Mesodermal cell (in vitro differentiated cells): ENCODE measurements at regions not wholly inside any gene's neighbourhood (a gene's known extent, or its start where the extent isn't known, plus 50 kb on each side); places are given as distances from the start of the nearest gene placed in this dataset.

Source experiments
- H3K27ac ChIP-seq: 2 replicates; pipeline ENCODE4 v1.7.0; 2013; ENCODE audit warnings: mild to moderate bottlenecking, low read depth, low read length, moderate library complexity; ENCODE audit not compliant: severe bottlenecking
- H3K36me3 ChIP-seq: 2 replicates; pipeline ENCODE4 v1.7.1; 2013; ENCODE audit warnings: mild to moderate bottlenecking, low read length, moderate library complexity; ENCODE audit not compliant: control insufficient read depth, insufficient read depth
- H3K4me1 ChIP-seq: one replicate; pipeline ENCODE4 v1.7.1; 2013; ENCODE audit warnings: mild to moderate bottlenecking, low read length; ENCODE audit not compliant: insufficient read depth, control insufficient read depth, poor library complexity, severe bottlenecking
- H3K4me3 ChIP-seq: 2 replicates; pipeline ENCODE4 v1.7.0; 2013; ENCODE audit warnings: low read length, control low read depth, mild to moderate bottlenecking; ENCODE audit not compliant: insufficient read depth, poor library complexity, severe bottlenecking; ENCODE audit errors: extremely low read depth
- H3K9me3 ChIP-seq: 2 replicates; pipeline ENCODE4 v1.7.1; 2013; ENCODE audit warnings: mild to moderate bottlenecking, low read length, moderate library complexity; ENCODE audit not compliant: control insufficient read depth
- WGBS, 2 experiments: methylation state at CpG; one replicate each; pipeline ENCODE4 v1.1.5; 2013; ENCODE audit warnings: missing lambda C conversion rate in 2 of 2; ENCODE audit not compliant: insufficient coverage in 2 of 2; 5-methylcytosine and 5-hydroxymethylcytosine counted together

GRCh38 chr3:126292318-126293070, 64.7 kb downstream of the KLF15 start:
- no peaks in the 10 kb centered on the region for H3K4me1 ChIP-seq
- WGBS, 2 experiments, result 65 to 75% methylated on average over 8 of the region's 11 CpGs
- H3K9me3 ChIP-seq, result no peaks in the 10 kb centered on the region
- no peak overlapping the region for H3K4me3 ChIP-seq
- no peaks in the 10 kb centered on the region for H3K36me3 ChIP-seq
- no peak overlapping the region for H3K27ac ChIP-seq

GRCh38 chr3:126291537-126291936, 65.7 kb downstream of the KLF15 start:
- Histone ChIP-seq H3K9me3 (no peaks in the 10 kb centered on the region), H3K4me3 (no peak overlapping the region), H3K36me3 (no peaks in the 10 kb centered on the region), H3K4me1 (no peaks in the 10 kb centered on the region), H3K27ac (no peak overlapping the region)
- WGBS, 2 experiments, result 82 to 87% methylated on average over 7 of the region's 8 CpGs

GRCh38 chr3:126291061-126291460, 66.1 kb downstream of the KLF15 start:
- 90 to 91% methylated on average over 6 of the region's 6 CpGs for WGBS, 2 experiments
- Histone ChIP-seq H3K4me3 (no peak overlapping the region), H3K4me1 (no peaks in the 10 kb centered on the region), H3K36me3 (no peaks in the 10 kb centered on the region), H3K9me3 (no peaks in the 10 kb centered on the region), H3K27ac (no peak overlapping the region)

- Histone ChIP-seq H3K4me1 (no peaks in the 10 kb centered on the region), H3K4me3 (no peak overlapping the region), H3K36me3 (no peaks in the 10 kb centered on the region), H3K27ac (no peak overlapping the region), H3K9me3 (no peaks in the 10 kb centered on the region)
- WGBS, 2 experiments, result 75 to 100% methylated on average over 1 of the region's 1 CpG
Measured at GRCh38 chr3:126290325-126290724, 66.9 kb downstream of the KLF15 start.

- Histone ChIP-seq H3K27ac (no peak overlapping the region), H3K4me1 (peaks cover 5% of the 10 kb centered on the region), H3K4me3 (no peak overlapping the region), H3K9me3 (no peaks in the 10 kb centered on the region), H3K36me3 (no peaks in the 10 kb centered on the region)
- no CpG with 5 or more reads among the region's 1 CpG for WGBS, 2 experiments
Measured at GRCh38 chr3:126289096-126289495, 68.1 kb downstream of the KLF15 start.

- Histone ChIP-seq H3K4me3 (peak overlapping the region; percentile 31), H3K4me1 (peaks cover 6% of the 10 kb centered on the region)
Measured at GRCh38 chr3:126288314-126288713, 68.9 kb downstream of the KLF15 start.

GRCh38 chr3:126287536-126288241, 69.5 kb downstream of the KLF15 start:
- Histone ChIP-seq H3K36me3 (no peaks in the 10 kb centered on the region), H3K27ac (peak overlapping the region; percentile 59), H3K4me3 (peak overlapping the region; percentile 31), H3K9me3 (no peaks in the 10 kb centered on the region), H3K4me1 (peaks cover 6% of the 10 kb centered on the region)
- 4% methylated on average over 35 to 38 of the region's 39 CpGs for WGBS, 2 experiments

More at GRCh38 chr3:126288314-126288713, 68.9 kb downstream of the KLF15 start:
- no peaks in the 10 kb centered on the region for H3K36me3 ChIP-seq
- no peak overlapping the region for H3K27ac ChIP-seq
- 56 to 61% methylated on average over 19 of the region's 20 CpGs for WGBS, 2 experiments
- no peaks in the 10 kb centered on the region for H3K9me3 ChIP-seq

- 7 to 8% methylated on average over 3 to 4 of the region's 7 CpGs for WGBS, 2 experiments
- Histone ChIP-seq H3K36me3 (no peaks in the 10 kb centered on the region), H3K27ac (peak overlapping the region; percentile 59), H3K4me1 (peaks cover 6% of the 10 kb centered on the region), H3K4me3 (peak overlapping the region; percentile 31), H3K9me3 (no peaks in the 10 kb centered on the region)
Measured at GRCh38 chr3:126287171-126287535, 70.1 kb downstream of the KLF15 start.

GRCh38 chr3:126285369-126285768, 71.8 kb downstream of the KLF15 start:
- Histone ChIP-seq H3K27ac (no peak overlapping the region), H3K4me1 (peaks cover 6% of the 10 kb centered on the region), H3K36me3 (no peaks in the 10 kb centered on the region), H3K4me3 (no peak overlapping the region), H3K9me3 (no peaks in the 10 kb centered on the region)
- 100% methylated on average over 2 of the region's 2 CpGs for WGBS, 2 experiments

GRCh38 chr3:126284258-126284904, 72.8 kb downstream of the KLF15 start:
- Histone ChIP-seq H3K36me3 (no peaks in the 10 kb centered on the region), H3K27ac (no peak overlapping the region), H3K4me3 (no peak overlapping the region), H3K9me3 (no peaks in the 10 kb centered on the region), H3K4me1 (peaks cover 6% of the 10 kb centered on the region)
- WGBS, 2 experiments, result 91 to 100% methylated on average over 5 of the region's 9 CpGs
